Islet precursor cell (in vitro differentiated cells): ENCODE measurements at regions not wholly inside any gene's neighbourhood (a gene's known extent, or its start where the extent isn't known, plus 50 kb on each side); places are given as distances from the start of the nearest gene placed in this dataset.
A peak's percentile ranks its signal among the peaks of the same experiment; 100 is the strongest.

Source experiments
- DNase-seq: peaks from one replicate; pipeline ENCODE4 v3.0.0-alpha.2; 2018

DNA sequence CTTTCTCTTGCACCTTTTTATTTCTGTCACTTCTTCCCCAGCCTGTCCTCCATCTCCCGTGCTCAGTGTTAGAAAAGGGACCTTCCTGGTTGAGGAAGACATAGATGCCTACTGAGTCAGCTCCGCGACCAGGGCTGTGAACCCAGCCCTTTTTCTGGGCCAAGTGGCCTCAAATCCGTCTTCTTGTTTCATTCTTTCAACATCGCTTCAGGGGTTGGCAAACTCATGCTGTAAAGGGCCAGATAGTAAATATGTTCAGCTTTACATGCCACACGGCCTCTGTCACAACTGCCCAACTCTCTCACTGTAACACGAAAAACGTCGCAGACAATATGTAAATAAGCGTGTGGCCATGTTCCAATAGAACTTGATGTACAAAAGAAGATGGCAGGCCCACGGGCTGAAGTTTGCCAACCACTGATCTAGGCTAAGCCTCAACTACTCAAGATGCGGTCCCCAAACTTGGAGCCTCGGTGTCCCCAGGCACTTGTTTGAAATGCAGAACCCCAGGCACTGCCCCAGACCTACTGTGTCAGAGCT is 338.4 kb downstream of the MN1 start:
- no peak for DNase-seq

DNA sequence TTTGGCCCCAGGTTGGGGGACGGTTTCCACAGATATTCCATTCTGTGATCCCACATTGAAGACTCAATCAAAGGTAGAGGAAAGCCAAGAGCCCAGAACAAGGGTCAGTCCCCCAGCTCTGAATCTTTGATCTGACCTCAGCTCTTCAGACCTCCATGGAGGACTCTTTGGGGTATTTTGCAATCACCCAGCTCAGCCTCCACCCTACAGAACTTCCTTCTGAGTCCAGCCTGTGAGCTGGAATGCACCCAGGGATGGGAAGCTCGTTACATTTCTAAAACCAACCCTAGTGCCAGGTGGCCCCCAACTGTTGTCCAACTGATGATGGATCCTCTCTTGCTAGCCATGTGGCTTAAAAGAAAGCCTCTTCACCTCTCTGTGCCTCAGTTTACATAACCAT is 335.3 kb downstream of the MN1 start:
- DNase-seq = no peak

DNA sequence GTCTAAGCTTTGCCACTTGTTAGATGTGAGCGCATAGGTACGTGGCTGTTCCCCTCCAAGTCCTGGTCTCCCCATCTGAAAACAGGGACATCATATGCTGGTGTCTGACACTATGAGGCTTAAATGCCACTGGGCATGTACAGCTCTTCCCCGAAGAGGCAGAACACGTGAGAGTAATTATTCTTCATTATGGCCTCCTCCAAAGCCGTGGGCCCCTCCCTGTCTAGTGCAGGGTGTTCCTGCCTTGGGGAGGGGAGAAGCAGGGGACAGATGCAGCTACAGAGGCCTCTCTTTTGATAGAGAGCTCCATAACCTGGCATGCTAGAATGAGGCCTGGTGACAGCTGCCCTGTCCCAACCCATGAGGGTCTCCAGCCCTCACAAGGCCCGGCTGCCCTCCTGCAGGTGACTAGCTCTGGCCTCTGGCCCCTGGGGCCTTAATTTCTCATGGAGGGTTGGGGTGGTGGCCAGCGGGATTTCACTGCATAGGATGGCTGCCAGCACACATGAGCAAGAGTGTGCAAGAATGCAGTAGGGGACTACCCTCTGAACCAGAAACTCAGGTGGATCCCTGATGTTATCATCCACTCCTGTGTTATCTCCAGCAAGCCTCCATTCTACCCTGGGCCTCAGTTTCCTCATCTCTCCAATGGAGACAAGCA is 334.6 kb downstream of the MN1 start:
- no peak for DNase-seq

DNA sequence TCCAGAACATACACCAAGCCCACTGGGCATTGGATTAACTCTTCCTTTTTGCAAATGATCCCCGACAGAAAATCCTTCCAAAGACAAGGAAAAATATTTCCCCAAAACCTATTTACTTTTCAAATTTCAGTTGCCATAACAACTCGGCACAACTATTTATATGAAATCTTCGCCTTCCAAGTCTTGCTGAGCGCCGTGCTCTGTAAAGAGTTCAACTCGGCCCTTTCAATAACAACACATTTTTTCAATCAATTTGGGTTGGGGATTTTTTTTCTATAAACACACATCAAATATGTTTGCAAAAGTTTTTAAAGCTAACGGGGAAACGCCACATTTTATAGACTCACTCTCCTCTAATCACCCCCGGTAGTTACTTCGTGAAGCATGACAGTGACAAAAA is 333.8 kb downstream of the MN1 start:
- no peak for DNase-seq

DNA sequence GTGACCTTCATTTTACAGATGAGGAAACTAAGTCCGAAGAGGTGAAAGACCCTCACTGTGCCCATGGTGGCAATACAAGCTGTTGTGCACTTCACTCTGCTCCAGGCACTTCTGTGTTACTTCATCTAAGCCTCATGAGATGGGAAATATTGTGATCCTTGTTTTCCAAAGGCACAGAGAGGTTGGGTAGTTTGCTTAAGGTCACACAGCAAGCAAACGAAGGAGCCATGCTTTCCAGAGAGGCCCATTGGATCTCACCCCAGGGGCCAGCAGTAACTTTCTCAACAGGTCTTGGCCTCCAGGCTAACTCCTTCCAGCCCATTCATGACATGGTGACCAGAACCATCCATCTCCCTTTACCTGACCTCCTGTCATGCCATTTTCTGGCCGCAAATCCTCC is 332.8 kb downstream of the MN1 start:
- DNase-seq = no peak

DNA sequence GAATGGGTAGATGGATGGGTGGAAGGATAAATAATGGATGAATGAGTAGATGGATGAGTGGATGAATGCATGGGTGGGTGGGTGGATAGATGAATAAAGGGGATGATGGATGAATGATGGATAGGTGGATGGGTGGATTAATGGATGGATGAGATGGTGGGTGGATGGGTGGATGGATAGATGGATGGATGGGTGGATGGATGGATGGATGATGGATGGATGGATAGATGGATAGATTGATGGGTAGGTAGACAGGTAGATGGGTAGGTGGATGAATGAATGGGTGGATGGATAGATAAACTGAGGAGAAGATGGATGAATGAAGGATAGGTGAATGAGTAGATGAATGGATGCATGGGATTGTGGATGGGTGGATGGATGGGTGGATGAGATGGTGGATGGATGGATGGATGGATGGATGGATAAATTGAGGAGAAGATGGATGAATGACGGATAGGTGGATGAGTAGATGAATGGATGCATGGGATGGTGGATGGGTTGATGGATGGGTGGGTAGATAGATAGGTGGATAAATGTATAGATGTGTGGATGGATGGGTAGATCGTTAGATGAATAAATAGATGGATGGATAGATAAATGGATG is 331.3 kb downstream of the MN1 start:
- no peak for DNase-seq

DNA sequence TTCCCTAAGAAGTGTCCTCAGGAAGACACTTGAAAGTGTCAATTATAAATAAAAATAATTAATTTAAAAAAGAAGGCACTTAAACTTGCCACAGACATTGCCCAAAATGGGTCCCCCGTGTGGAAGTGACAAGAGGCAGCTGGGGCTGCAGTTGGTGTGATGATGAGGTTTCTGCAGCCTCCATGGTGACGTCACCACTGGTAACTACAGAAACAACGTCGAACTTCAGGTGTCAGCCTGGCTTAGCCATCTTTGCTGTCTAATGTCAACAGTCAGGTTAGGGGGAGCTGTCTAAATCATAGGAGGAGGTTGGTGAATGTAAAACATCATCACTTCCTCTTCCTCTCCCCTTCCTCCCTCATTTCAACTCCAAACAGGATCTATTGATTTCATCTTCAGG is 328.6 kb downstream of the MN1 start:
- no peak for DNase-seq

DNA sequence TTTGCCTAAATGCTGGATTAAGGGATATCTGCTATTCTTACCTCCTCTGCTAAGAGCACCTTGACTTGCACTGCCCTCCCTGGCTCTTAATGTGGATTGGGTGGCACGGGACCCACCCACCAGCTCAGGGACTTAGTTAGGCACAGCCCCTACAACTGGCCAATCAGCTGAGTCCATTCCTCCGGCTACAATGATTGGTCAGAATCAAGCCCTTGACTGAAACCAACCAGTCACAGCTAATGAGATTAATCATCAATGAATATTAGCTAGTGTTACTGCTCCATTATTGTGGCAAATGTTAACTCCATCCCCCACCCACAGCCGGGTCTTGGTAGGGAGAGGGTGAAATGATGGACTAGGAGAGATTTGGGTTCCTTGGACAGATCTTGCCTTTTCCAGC is 328.0 kb downstream of the MN1 start:
- no peak for DNase-seq

DNA sequence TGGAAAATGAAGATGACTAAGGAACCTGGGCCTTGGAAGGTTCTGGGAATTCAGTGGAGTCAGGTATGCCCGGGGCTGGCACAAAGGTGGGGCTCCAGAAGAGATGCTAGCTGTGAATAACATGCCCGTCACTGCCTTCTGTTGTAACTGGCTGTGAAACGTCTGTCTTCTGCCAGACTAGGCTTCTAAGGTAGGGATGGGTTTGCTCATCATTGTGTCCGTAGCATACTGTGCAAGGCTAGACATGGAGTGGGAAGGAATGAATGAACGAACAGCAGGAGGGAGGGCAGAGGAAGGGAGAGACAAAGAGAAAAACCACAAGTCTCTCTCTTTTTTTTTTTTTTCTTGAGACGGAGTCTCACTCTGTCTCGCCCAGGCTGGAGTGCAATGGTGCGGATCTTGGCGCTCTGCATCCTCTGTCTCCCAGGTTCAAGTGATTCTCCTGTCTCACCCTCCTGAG is 327.4 kb downstream of the MN1 start:
- peak; percentile 57 for DNase-seq

DNA sequence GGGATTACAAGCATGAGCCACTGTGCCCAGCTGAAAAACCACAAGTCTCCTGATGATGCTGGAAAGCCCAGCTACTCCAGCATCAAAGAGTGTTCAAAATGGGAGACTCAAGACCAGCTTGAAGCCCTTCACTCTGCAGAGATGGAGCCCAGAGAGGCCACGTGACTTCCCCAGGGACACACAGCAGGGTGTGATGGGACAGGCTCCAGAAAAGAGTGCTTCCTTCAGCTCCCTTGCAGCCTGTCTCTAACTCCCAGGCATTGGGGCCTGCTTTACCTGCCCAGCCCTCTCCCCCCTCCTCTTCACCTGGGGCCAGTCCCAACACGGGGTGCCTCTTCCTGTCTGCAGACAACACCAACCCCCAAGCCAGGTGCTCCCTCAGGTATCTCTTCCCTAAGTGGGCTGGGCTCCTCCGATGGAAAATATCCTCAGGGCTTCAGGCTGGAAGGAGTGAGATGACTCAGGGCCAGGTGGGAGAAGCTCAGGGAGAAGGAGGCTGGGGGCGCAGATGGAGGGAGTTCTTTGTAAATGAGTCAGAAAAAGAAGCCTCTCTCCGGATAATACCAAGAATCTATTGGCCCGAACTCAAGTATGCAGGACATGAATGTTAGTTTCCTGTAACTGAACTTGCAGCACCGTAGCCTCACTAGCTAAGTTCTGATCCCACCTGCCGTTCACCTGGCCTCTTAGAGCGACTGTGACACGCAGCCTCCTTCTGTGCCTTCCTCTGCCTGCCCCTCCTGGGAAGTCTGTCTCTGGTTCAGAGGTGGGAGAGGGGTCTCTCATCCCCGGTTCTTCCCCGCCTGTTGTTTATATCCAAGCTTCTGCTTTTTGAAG is 326.6 kb downstream of the MN1 start:
- peak; percentile 98 for DNase-seq

DNA sequence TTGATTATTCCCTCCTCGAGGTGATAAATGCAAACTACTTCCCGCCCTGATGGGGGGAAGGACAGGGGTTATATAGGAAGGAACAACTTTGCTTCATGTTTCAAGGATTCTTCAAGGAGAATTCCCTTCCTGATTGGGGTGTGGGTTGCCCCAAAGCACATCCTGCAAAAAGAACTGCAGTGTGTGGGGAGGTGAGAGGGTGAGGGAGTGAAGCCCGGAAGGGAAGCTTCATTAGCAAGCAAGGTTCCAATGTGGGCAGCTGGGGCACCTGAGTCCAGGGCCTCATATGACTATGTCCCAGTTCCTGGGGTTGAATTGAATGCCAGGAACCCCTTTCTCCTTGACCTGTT is 326.0 kb downstream of the MN1 start:
- no peak for DNase-seq

DNA sequence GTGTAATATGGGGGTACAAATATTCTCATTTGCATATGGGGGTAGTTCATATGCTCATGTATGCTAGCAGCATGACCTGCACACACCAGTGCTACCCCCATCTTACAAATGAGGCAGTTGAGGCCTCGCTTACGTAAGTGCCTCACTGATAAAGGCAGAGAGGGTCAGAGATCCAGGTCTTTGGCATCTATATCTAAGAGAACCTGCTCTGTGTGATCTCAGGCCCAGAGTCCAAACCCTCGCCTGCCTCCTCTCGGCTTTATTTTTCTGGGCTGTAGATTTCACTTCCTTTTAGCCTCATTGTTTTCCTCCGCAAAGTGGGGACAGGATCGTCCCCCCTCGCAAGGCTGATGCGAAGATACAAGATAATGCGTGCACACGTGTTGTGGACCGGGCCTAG is 325.2 kb downstream of the MN1 start:
- DNase-seq = no peak

DNA sequence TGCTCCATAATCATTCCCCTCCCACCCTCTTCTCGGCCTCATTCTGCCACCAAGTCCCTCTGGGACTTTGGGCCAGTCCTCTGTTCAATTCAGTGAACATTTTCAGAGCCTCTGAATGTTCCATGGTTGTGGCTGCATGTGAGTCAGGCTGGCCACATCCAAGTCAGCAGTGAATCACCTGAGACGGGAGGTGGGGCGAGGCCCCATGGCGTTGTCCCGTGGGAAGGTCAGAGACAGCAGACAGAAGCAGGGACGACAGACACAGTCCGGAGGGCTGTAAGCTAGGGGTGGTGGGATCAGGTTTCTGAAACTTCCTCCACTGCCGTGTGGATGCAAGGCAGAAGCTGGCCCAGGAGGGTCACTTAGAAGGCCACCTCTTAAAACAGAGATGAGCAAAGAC is 324.8 kb downstream of the MN1 start:
- peak; percentile 97 for DNase-seq

DNA sequence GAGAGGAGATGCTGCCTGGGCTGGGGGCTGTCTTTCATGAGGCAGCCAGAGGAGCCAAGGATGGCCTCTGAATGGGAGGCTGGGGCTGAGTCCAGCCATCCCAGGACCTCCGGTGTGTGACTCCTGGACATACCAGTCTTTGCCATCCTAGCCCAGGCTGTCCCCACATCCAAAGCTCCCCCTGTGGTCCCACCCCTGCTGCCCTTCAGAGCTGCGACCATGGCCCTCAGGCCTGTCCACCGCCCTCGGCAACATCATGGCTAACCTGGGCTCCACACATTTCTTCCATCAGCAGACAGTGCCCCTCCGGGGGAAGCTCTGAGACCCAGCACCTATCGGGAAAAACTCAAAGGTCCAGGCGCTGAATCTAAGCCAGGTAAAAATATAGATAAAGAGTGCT is 324.4 kb downstream of the MN1 start:
- DNase-seq = no peak

DNA sequence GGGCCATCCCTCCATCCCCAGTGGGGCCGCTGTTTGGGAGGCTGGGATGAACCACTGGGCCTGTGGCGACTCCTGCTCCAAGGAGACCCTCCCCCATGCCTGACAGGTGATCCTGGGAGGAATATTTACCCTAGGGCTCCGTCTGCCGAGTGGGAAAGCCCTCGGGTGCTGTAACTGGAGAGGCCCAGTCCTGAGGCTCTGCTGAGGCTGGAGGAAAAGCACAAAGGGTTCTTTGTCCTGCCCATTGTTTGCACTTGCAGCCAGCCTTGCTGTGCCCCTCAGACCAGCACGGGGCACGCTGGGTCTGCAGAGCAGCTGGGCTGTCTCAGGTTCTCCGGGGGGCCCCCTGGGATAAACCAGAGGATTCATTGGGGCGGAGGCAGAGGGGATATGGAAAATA is 321.1 kb downstream of the MN1 start:
- DNase-seq = peak; percentile 93

DNA sequence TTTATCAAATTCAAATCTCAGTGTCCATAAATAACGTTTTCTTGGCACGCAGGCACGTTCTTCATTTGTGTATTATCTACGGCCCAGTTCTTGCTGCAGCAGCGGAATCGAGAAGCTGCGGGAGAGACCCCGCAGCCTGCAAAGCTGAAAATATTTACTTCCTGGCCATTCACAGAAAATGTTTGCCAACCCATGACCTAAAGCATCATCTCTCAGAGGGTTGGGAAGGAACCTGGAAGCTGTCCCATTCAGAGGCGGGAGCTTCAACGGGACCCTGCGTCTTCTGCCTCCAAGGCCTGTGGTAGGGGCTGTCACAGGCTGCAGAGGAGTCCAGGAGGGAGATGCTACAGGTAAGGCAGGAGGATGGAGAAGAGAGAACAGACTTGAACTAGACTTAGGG is 319.2 kb downstream of the MN1 start:
- DNase-seq = no peak

DNA sequence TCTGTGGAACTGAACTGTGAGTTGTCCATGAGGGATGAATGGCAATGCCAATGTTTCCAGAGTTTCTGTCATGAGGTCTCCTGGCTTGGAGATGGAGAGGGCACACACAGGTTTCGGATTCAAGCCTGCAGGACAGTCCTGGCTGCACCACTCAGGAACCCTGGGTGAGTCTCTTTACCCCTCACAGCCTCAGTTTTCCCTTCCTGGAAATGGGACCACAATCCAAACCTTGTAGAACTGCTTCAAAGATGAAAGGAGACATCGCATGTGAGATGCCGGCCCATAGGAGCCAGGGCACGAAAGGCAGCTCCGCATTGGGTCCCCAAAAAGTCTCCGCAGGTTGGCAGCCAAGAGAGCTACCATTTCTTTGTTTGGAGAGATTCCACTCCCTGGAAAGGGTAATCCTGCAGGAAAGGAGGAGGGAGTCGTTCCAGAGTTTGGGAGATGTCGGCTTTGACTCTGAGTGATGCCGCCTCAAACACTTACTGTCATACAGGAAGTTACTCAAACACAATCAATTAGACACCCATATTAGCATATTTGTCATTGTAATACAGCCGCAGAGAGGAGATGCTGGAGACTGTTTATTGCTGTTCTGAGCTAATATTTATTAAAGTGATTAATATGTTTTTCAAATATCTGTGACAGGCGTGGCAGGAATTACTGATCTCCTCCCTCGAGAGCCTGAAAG is 318.3 kb downstream of the MN1 start:
- DNase-seq = no peak

DNA sequence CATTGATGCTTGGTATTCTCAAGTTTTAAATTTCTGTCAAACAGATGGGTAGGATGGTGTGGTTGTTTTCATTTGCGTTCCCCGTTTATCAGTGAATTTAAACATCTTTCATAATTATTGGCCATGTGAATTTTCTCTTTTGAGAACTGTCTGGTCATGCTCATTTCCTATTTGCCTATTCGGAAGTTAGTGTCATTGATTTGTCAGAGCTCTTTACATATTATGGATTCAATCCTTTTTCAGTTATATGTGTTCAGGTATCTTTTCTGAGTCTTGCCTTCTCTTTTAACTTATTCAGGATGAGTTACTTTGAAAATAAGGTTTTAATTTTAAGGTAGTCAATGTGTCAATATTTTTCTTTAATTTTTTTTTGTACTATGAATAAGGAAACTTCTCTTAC is 315.7 kb downstream of the MN1 start:
- DNase-seq = no peak

DNA sequence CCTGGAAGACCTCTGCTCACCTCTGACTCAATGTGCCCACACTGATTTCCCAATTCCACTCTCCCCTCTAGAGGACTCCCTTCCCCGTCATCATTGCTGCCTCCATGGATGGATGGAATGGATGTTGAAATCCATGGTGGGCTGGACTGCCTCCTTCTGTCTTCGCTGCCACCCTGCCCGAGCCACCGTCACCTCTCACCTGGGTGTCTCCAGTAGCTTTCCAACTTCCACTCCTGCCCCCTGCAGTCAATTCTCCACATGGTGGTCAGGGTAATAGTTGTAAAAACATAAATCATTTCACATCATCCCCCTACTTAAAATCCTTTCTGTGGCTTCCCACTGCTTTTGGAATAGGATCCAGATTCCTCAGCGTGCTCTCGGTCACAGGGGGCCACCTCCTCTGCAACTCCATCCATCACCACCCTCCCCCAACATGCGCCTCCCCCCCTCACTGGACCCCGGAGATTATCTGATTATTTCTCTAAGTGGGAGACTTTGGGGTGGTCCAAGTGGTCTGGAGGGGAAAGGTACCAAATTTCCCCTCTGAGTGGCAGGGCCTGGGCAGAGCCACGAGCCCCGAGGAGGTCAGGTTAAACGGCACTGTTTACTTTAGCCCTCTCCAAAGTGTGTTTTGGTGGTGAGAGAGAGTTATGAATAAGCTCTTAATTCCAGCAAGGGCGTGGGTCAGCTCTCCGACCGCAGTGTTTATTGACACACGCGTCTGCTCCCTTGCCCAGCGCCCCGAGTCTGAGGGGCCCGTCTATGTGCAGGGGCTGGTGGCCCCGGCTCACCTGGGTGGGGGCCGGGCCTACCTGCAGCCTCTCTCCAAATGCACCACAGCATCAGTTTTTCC is 313.7 kb downstream of the MN1 start:
- DNase-seq = no peak

DNA sequence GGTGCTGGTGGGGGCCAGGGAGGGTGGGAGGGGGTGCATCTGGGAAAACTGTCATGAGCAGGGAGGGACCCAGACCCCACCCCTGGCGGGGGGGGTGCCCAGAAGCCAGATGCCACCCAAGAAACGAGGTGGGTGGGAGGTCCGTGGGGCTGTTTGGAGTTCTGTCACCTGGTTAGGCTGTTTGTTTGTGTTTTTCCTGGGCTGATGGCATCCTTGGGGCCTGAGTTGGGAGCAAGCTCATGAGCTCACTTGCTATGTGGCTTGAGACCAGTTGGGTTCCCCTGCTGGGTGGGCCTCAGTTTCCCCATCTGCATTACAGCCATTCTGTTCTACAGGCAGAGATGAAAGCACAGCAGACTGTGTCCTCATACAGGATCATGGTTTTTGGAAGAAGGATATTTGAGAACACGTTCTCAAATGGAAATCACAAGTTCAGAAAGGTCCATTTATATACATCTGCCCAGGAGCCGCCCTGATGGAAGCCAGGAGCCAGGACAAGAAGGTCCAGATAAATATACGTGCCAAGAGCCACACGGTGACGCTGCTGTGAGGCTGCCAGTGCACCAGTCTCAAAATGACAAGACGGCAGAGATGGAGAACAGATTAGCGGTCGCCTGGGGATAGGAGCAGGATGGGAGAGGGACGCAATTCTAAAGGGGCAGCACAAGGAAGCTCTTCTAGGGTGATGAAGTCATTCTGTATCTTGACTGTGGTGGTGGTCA is 312.9 kb downstream of the MN1 start:
- DNase-seq = no peak

DNA sequence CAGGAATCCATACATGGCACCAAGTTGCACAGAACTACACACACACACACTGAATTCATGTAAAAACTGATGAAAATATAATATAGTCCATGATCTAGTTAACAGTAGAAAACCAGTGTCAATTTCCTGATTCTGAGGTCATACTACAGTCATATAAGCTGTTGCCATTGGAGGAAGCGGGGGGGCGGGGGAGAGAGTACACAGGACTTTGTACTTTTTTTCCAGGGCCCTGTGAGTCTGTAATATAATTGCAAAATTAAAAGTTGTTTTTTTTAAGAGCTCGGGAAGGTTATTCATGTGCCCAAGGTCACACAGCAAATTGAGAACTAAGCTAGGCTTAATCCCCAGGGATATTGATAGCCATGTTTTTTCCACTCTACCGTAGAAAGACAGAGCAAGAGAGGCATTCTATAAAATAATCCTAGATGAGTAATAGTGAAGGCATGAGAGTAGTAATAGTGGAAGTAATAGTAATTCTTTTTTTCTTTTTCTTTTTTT is 312.3 kb downstream of the MN1 start:
- no peak for DNase-seq

DNA sequence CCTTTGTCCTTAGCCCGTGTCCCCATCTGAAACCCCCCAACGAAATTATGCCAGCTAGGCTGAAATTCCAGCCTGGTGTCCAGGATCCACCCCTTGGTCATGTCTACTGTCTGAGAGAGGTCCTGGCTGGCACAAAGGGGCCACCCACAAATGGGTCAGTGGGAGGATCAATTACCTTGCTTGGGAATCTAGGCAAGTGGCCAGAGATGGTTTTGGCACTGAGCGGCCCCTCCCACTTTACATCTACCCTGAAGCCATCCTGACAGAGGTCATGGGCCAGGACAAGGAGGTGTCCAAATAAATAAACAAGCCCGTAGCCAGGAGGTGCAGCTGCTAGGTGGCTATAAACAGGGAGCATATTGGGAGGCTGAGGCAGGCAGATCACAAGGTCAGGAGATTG is 311.5 kb downstream of the MN1 start:
- no peak for DNase-seq
